ENCODE measurements at regions not wholly inside any gene's neighbourhood (a gene's known extent, or its start where the extent isn't known, plus 50 kb on each side); places are given as distances from the start of the nearest gene placed in this dataset.

DNA sequence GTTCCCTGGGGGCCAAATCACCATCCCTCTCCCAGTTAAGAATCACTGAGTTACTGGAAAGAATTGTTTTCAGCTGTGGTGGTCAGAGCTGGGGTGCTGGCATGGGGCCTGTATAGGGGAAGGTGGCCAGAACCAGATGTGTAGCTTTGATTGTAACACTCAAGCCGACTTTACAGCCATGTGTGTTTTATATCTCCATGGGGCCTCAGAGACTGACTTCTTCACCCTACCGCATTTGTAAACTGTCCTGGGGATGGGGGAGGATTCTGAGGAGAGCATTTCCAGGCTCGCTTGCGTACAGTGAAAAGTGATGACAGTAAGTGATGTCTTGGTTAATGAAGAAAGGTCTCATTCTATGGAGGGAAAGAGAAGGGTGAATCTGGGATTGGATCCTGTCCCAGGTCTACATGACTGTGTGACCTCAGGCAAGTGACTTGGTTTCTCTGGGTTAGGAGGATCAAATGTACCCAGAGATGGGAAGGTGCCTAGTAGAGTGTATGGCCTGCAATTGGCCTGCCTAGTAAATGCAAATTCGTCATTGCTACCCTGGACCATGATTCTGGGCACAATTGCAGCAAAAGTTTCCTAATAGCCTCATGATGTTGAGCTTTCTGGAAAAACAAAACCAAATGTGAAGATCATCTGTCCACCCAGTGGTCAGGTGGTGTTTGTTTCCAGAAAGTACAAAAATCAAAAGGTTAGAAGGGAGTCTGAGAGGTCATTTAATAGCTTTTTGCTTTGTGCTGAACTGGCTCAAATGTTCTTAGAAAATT lies 49.7 kb upstream of the RCC2 start:
- H3K27me3 ChIP-seq, result peaks cover 0 to 13% (median 0%) of the 10 kb centered on the region in 7 donors
- TF ChIP-seq, protein P1, sequence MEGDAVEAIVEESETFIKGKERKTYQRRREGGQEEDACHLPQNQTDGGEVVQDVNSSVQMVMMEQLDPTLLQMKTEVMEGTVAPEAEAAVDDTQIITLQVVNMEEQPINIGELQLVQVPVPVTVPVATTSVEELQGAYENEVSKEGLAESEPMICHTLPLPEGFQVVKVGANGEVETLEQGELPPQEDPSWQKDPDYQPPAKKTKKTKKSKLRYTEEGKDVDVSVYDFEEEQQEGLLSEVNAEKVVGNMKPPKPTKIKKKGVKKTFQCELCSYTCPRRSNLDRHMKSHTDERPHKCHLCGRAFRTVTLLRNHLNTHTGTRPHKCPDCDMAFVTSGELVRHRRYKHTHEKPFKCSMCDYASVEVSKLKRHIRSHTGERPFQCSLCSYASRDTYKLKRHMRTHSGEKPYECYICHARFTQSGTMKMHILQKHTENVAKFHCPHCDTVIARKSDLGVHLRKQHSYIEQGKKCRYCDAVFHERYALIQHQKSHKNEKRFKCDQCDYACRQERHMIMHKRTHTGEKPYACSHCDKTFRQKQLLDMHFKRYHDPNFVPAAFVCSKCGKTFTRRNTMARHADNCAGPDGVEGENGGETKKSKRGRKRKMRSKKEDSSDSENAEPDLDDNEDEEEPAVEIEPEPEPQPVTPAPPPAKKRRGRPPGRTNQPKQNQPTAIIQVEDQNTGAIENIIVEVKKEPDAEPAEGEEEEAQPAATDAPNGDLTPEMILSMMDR (IDR thresholded peaks at IDR 0.05), result no peak
- no peaks in the 10 kb centered on the region for H3K36me3 ChIP-seq
- H3K4me1 ChIP-seq, result no peaks in the 10 kb centered on the region
- H3K9me3 ChIP-seq, result no peaks in the 10 kb centered on the region
- no peak overlapping the region for H3K4me3 ChIP-seq
- DNase-seq, result no peak
- 73 to 79% methylated on average over 5 of the region's 5 CpGs for WGBS, 2 donors
- intact Hi-C loops (cut with DNase I), result loop anchor here in 2 of 10 donors (5.0 to 10.0 kb wide), 2 partner anchors 64 to 72 kb away; no protein-coding TSS in a partner anchor
- no peak for ATAC-seq
- H3K27ac ChIP-seq, result no peak overlapping the region
